ENCODE measurements at regions not wholly inside any gene's neighbourhood (a gene's known extent, or its start where the extent isn't known, plus 50 kb on each side); places are given as distances from the start of the nearest gene placed in this dataset.

DNA sequence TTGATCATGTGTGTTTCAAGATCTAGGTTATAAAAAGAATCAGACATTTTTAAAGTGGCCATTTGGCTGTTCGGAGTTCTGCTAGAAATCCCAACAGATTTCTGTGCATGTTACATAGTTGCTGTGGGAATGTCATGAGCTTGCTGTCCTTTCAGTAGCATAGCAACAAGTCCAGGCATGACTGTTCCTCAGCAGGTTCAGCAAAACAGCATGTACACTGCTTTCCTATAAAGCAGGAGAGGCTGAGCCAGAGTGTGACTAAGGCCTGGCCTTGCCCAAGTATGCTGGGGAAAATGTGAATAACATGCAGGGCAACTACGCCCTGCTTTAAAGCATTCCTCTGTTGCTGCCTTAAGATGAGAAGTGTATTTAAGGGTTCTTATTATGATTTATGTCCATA lies 217.1 kb upstream of the SMIM31 start:
- no peak for DNase-seq (ENCODE audit: low read depth)
- TF ChIP-seq, protein P1, sequence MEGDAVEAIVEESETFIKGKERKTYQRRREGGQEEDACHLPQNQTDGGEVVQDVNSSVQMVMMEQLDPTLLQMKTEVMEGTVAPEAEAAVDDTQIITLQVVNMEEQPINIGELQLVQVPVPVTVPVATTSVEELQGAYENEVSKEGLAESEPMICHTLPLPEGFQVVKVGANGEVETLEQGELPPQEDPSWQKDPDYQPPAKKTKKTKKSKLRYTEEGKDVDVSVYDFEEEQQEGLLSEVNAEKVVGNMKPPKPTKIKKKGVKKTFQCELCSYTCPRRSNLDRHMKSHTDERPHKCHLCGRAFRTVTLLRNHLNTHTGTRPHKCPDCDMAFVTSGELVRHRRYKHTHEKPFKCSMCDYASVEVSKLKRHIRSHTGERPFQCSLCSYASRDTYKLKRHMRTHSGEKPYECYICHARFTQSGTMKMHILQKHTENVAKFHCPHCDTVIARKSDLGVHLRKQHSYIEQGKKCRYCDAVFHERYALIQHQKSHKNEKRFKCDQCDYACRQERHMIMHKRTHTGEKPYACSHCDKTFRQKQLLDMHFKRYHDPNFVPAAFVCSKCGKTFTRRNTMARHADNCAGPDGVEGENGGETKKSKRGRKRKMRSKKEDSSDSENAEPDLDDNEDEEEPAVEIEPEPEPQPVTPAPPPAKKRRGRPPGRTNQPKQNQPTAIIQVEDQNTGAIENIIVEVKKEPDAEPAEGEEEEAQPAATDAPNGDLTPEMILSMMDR (IDR thresholded peaks at IDR 0.05; ENCODE audit: low read depth, low read length): no peak
- TF ChIP-seq POLR2A (IDR thresholded peaks at IDR 0.05; ENCODE audit: extremely low read depth, insufficient read length): no peak
- no peak for TF ChIP-seq MAX (IDR thresholded peaks at IDR 0.05; ENCODE audit: low read depth, low read length)
- no peak for TF ChIP-seq MYC (IDR thresholded peaks at IDR 0.05; ENCODE audit: low read depth, low read length)

GRCh38 chr4:164538097-164538496 lies 215.8 kb upstream of the SMIM31 start:
- H3K4me3 ChIP-seq (ENCODE audit: low read depth, low read length): no peak overlapping the region
- TF ChIP-seq, protein P1 (IDR thresholded peaks at IDR 0.05; ENCODE audit: low read depth, low read length): no peak
- no peak for TF ChIP-seq MAX (IDR thresholded peaks at IDR 0.05; ENCODE audit: low read depth, low read length)
- TF ChIP-seq POLR2A (IDR thresholded peaks at IDR 0.05; ENCODE audit: extremely low read depth, insufficient read length): no peak
- TF ChIP-seq MYC (IDR thresholded peaks at IDR 0.05; ENCODE audit: low read depth, low read length): no peak
- DNase-seq (ENCODE audit: low read depth): no peak

More for the DNA sequence above, 217.1 kb upstream of the SMIM31 start:
- H3K4me3 ChIP-seq (ENCODE audit: low read depth, low read length): no peak overlapping the region

DNA sequence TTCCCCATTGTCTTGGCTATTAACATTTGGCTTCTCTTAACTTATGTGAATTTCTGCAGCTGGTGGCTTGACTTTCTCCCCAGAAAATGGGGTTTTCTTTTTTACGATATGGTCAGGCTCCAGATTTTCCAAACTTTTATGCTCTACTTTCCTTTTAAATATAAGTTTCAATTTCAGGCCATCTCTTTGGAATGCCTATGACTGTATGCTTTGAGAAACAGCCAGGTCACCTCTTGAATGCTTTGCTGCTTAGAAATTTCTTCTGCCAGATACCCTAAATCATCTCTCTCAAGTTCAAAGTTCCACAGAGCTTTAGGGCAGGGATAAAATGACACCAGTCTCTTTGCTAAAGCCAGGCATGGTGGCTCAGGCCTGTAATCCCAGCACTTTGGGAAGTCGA lies 212.9 kb upstream of the SMIM31 start:
- DNase-seq (ENCODE audit: low read depth): no peak

DNA sequence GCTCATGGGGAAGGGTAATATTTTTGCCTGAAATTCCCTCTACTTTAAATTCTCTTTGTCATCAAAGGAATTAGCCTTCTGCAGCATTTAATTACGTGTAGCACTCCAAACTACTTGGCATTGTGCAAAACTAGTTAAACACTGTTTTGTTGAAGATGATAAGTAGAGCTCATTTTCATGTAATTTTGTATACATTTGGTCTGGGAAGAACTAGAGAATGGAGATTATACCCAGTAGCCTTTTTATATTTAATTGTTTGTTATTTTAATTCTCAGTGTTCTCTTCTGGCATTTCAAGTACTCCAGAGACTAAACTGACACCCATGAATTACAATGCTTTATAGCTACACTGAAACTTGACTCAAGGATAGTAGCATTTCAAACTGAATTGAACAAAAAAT lies 211.5 kb upstream of the SMIM31 start:
- no peak for DNase-seq (ENCODE audit: low read depth)
- TF ChIP-seq MAX (IDR thresholded peaks at IDR 0.05; ENCODE audit: low read depth, low read length) (no peak), POLR2A (IDR thresholded peaks at IDR 0.05; ENCODE audit: extremely low read depth, insufficient read length) (no peak), MYC (IDR thresholded peaks at IDR 0.05; ENCODE audit: low read depth, low read length) (no peak)
- TF ChIP-seq, protein P1 (IDR thresholded peaks at IDR 0.05; ENCODE audit: low read depth, low read length): no peak

More for the DNA sequence above, 212.9 kb upstream of the SMIM31 start:
- no peak for TF ChIP-seq MAX (IDR thresholded peaks at IDR 0.05; ENCODE audit: low read depth, low read length)
- no peak for TF ChIP-seq MYC (IDR thresholded peaks at IDR 0.05; ENCODE audit: low read depth, low read length)
- TF ChIP-seq, protein P1 (IDR thresholded peaks at IDR 0.05; ENCODE audit: low read depth, low read length): no peak
- TF ChIP-seq POLR2A (IDR thresholded peaks at IDR 0.05; ENCODE audit: extremely low read depth, insufficient read length): no peak
- no peak overlapping the region for H3K4me3 ChIP-seq (ENCODE audit: low read depth, low read length)

GRCh38 chr4:164550989-164551712 lies 202.8 kb upstream of the SMIM31 start:
- TF ChIP-seq MAX (IDR thresholded peaks at IDR 0.05; ENCODE audit: low read depth, low read length) (no peak), MYC (IDR thresholded peaks at IDR 0.05; ENCODE audit: low read depth, low read length) (no peak), POLR2A (IDR thresholded peaks at IDR 0.05; ENCODE audit: extremely low read depth, insufficient read length) (no peak)

More for the DNA sequence above, 211.5 kb upstream of the SMIM31 start:
- H3K4me3 ChIP-seq (ENCODE audit: low read depth, low read length): no peak overlapping the region

GRCh38 chr4:164551713-164552040 lies 202.3 kb upstream of the SMIM31 start:
- DNase-seq (ENCODE audit: low read depth): no peak
- no peak for TF ChIP-seq MAX (IDR thresholded peaks at IDR 0.05; ENCODE audit: low read depth, low read length)
- TF ChIP-seq, protein P1 (IDR thresholded peaks at IDR 0.05; ENCODE audit: low read depth, low read length): no peak
- TF ChIP-seq MYC (IDR thresholded peaks at IDR 0.05; ENCODE audit: low read depth, low read length): no peak
- no peak for TF ChIP-seq POLR2A (IDR thresholded peaks at IDR 0.05; ENCODE audit: extremely low read depth, insufficient read length)
- H3K4me3 ChIP-seq (ENCODE audit: low read depth, low read length): no peak overlapping the region

More at GRCh38 chr4:164550989-164551712, 202.8 kb upstream of the SMIM31 start:
- H3K4me3 ChIP-seq (ENCODE audit: low read depth, low read length): no peak overlapping the region
- no peak for DNase-seq (ENCODE audit: low read depth)

Data from NB4 (cell line).